Sigmoid colon (tissue), 3 donors: ENCODE measurements at regions not wholly inside any gene's neighbourhood (a gene's known extent, or its start where the extent isn't known, plus 50 kb on each side); places are given as distances from the start of the nearest gene placed in this dataset.

ENCODE experiments used
- CTCF ChIP-seq, 4 experiments: fragments of 450-650 bp in 3 of 4; fragments of 200-600 bp in 1 of 4; IDR thresholded peaks; one replicate each; pipeline ENCODE4 v1.5.1; 2016 to 2019; ENCODE audit warnings: antibody characterized with exemption in 4 of 4, mild to moderate bottlenecking in 3 of 4, moderate library complexity in 2 of 4
- POLR2A ChIP-seq, 2 donors: fragments of 450-650 bp; IDR thresholded peaks; one replicate each; pipeline ENCODE4 v1.6.1; 2016; ENCODE audit warnings: antibody characterized with exemption in 2 of 2, mild to moderate bottlenecking in 2 of 2, moderate library complexity in 2 of 2

GRCh38 chr2:94759211-94759610 is 112.0 kb upstream of the TEKT4 start:
- TF ChIP-seq CTCF (IDR thresholded peaks at IDR 0.05) (no peak), POLR2A (IDR thresholded peaks at IDR 0.05) (no peak)
